ENCODE measurements at regions not wholly inside any gene's neighbourhood (a gene's known extent, or its start where the extent isn't known, plus 50 kb on each side); places are given as distances from the start of the nearest gene placed in this dataset.
A peak's percentile ranks its signal among the peaks of the same experiment; 100 is the strongest.

- TF ChIP-seq MAX (IDR thresholded peaks at IDR 0.05) (no peak), TCF12 (IDR thresholded peaks at IDR 0.05; ENCODE audit: low read depth) (0 out of 2 replicates have a peak, but pooled peaks have one; percentile 13)
These were observed 500.7 kb downstream of the SPATA31D1 start for GRCh38 chr9:82489201-82489821.

- TF ChIP-seq TEAD4 (IDR thresholded peaks at IDR 0.05), result 0 out of 2 replicates have a peak, but pooled peaks have one; percentile 15
- no peak for TF ChIP-seq CEBPB (IDR thresholded peaks at IDR 0.05)
- no peak for TF ChIP-seq MAX (IDR thresholded peaks at IDR 0.05)
- TF ChIP-seq CREB1 (IDR thresholded peaks at IDR 0.05; ENCODE audit: low read depth), result no peak
- TF ChIP-seq EGR1 (IDR thresholded peaks at IDR 0.05), result no peak
- no peak for TF ChIP-seq TAF1 (IDR thresholded peaks at IDR 0.05; ENCODE audit: low read depth)
- no peak for TF ChIP-seq FOXM1 (IDR thresholded peaks at IDR 0.05; ENCODE audit: borderline replicate concordance, low read depth)
- TF ChIP-seq NFIC (IDR thresholded peaks at IDR 0.05), result peak; percentile 54
- no peak for TF ChIP-seq YY1 (IDR thresholded peaks at IDR 0.05; ENCODE audit: low read depth)
- TF ChIP-seq REST (IDR thresholded peaks at IDR 0.05; ENCODE audit: low read depth), result no peak
- TF ChIP-seq USF1 (IDR thresholded peaks at IDR 0.05), result no peak
- TF ChIP-seq RAD21 (IDR thresholded peaks at IDR 0.05; ENCODE audit: low read depth), result no peak
- TF ChIP-seq EP300 (IDR thresholded peaks at IDR 0.05; ENCODE audit: borderline replicate concordance), result 0 out of 2 replicates have a peak, but pooled peaks have one; percentile 14
- no peak for TF ChIP-seq ZBTB7A (IDR thresholded peaks at IDR 0.05; ENCODE audit: low read depth)
- TF ChIP-seq TCF12 (IDR thresholded peaks at IDR 0.05; ENCODE audit: low read depth), result peak; percentile 54; the same call in 1 of the 2 replicates
These were observed 501.5 kb downstream of the SPATA31D1 start for GRCh38 chr9:82490019-82490499.

- no peak for TF ChIP-seq CEBPB (IDR thresholded peaks at IDR 0.05)
- no peak for TF ChIP-seq CREB1 (IDR thresholded peaks at IDR 0.05; ENCODE audit: low read depth)
- TF ChIP-seq ZBTB7A (IDR thresholded peaks at IDR 0.05; ENCODE audit: low read depth), result no peak
- no peak for TF ChIP-seq REST (IDR thresholded peaks at IDR 0.05; ENCODE audit: low read depth)
These were observed 503.0 kb downstream of the SPATA31D1 start for GRCh38 chr9:82491604-82492003.

- TF ChIP-seq TAF1 (IDR thresholded peaks at IDR 0.05; ENCODE audit: low read depth), result no peak
- TF ChIP-seq TEAD4 (IDR thresholded peaks at IDR 0.05), result no peak
- TF ChIP-seq FOXM1 (IDR thresholded peaks at IDR 0.05; ENCODE audit: borderline replicate concordance, low read depth), result no peak
- no peak for TF ChIP-seq ZBTB7A (IDR thresholded peaks at IDR 0.05; ENCODE audit: low read depth)
- TF ChIP-seq TCF12 (IDR thresholded peaks at IDR 0.05; ENCODE audit: low read depth), result no peak
- no peak for TF ChIP-seq NFIC (IDR thresholded peaks at IDR 0.05)
- TF ChIP-seq CREB1 (IDR thresholded peaks at IDR 0.05; ENCODE audit: low read depth), result no peak
- no peak for TF ChIP-seq USF1 (IDR thresholded peaks at IDR 0.05)
- no peak for TF ChIP-seq EGR1 (IDR thresholded peaks at IDR 0.05)
- no peak for TF ChIP-seq RAD21 (IDR thresholded peaks at IDR 0.05; ENCODE audit: low read depth)
- no peak for TF ChIP-seq EP300 (IDR thresholded peaks at IDR 0.05; ENCODE audit: borderline replicate concordance)
- no peak for TF ChIP-seq YY1 (IDR thresholded peaks at IDR 0.05; ENCODE audit: low read depth)
- TF ChIP-seq CEBPB (IDR thresholded peaks at IDR 0.05), result no peak
- TF ChIP-seq MAX (IDR thresholded peaks at IDR 0.05), result no peak
- no peak for TF ChIP-seq REST (IDR thresholded peaks at IDR 0.05; ENCODE audit: low read depth)
These were observed 503.7 kb downstream of the SPATA31D1 start for GRCh38 chr9:82492274-82492673.

Measured in Ishikawa (cell line).